WTC11 (cell line): ENCODE measurements at regions not wholly inside any gene's neighbourhood (a gene's known extent, or its start where the extent isn't known, plus 50 kb on each side); places are given as distances from the start of the nearest gene placed in this dataset.

ENCODE experiments used
- ATF3 ChIP-seq: sonication (generic); formaldehyde crosslinking; conservative IDR thresholded peaks from 2 replicates; pipeline ENCODE4 v1.8.1; 2022; ENCODE audit warnings: mild to moderate bottlenecking, missing genetic modification reagents
- ELF4 ChIP-seq: sonication (generic); formaldehyde crosslinking; IDR thresholded peaks from 2 replicates; pipeline ENCODE4 v1.8.1; 2022; ENCODE audit warnings: low read depth, mild to moderate bottlenecking, moderate library complexity, missing genetic modification reagents
- ERG ChIP-seq: fragments of 250-450 bp; sonication (Bioruptor Pico); IDR thresholded peaks from 2 replicates; pipeline ENCODE4 v1.8.0; 2021; ENCODE audit warnings: mild to moderate bottlenecking
- IRF2 ChIP-seq: sonication (generic); formaldehyde crosslinking; IDR thresholded peaks from 2 replicates; pipeline ENCODE4 v1.8.0; 2022; ENCODE audit warnings: low read depth, missing genetic modification reagents, borderline replicate concordance
- KAT7 ChIP-seq: sonication (generic); formaldehyde crosslinking; IDR thresholded peaks from 2 replicates; pipeline ENCODE4 v1.8.1; 2023; ENCODE audit warnings: missing genetic modification reagents, mild to moderate bottlenecking, borderline replicate concordance
- NFATC4 ChIP-seq: fragments of 250-450 bp; sonication (Bioruptor Pico); IDR thresholded peaks from 2 replicates; pipeline ENCODE4 v1.9.0; 2021; ENCODE audit warnings: mild to moderate bottlenecking
- NR1H2 ChIP-seq: sonication (generic); formaldehyde crosslinking; IDR thresholded peaks from 2 replicates; pipeline ENCODE4 v1.9.0; 2021; ENCODE audit warnings: mild to moderate bottlenecking, moderate library complexity, missing genetic modification reagents
- USF1 ChIP-seq: sonication (generic); formaldehyde crosslinking; IDR thresholded peaks from 2 replicates; pipeline ENCODE4 v1.8.0; 2022; ENCODE audit warnings: mild to moderate bottlenecking, missing genetic modification reagents
- ZNF232 ChIP-seq: sonication (generic); formaldehyde crosslinking; IDR thresholded peaks from 2 replicates; pipeline ENCODE4 v1.8.0; 2022; ENCODE audit warnings: mild to moderate bottlenecking, missing genetic modification reagents
- ZNF416 ChIP-seq: fragments of 250-450 bp; sonication (Bioruptor Pico); IDR thresholded peaks from 2 replicates; pipeline ENCODE4 v1.9.0; 2021; ENCODE audit warnings: mild to moderate bottlenecking, inconsistent platforms
- TF ChIP-seq, protein P1 (sequence below): sonication (generic); formaldehyde crosslinking; IDR thresholded peaks from 2 replicates; pipeline ENCODE4 v1.8.0; 2022; ENCODE audit warnings: mild to moderate bottlenecking, missing genetic modification reagents
- TF ChIP-seq, protein P2 (sequence below): fragments of 200-600 bp; IDR thresholded peaks from 2 replicates; pipeline ENCODE4 v1.8.0; 2022; ENCODE audit warnings: antibody characterized with exemption
- TF ChIP-seq, protein P3 (sequence below): sonication (generic); formaldehyde crosslinking; IDR thresholded peaks from 2 replicates; pipeline ENCODE4 v1.8.1; 2023; ENCODE audit warnings: mild to moderate bottlenecking, missing genetic modification reagents, moderate library complexity
- TF ChIP-seq, protein P4 (sequence below): sonication (generic); formaldehyde crosslinking; IDR thresholded peaks from 2 replicates; pipeline ENCODE4 v1.8.1; 2023; ENCODE audit warnings: mild to moderate bottlenecking, missing genetic modification reagents

GRCh38 chr5:123244458-123244857 lies 155.4 kb downstream of the PRDM6 start:
- TF ChIP-seq, protein P1, sequence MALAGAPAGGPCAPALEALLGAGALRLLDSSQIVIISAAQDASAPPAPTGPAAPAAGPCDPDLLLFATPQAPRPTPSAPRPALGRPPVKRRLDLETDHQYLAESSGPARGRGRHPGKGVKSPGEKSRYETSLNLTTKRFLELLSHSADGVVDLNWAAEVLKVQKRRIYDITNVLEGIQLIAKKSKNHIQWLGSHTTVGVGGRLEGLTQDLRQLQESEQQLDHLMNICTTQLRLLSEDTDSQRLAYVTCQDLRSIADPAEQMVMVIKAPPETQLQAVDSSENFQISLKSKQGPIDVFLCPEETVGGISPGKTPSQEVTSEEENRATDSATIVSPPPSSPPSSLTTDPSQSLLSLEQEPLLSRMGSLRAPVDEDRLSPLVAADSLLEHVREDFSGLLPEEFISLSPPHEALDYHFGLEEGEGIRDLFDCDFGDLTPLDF (CRISPR knock-in tag), result no peak
- TF ChIP-seq KAT7 (no peak), IRF2 (CRISPR knock-in tag) (no peak), ZNF416 (CRISPR knock-in tag) (no peak), NR1H2 (CRISPR knock-in tag) (no peak), USF1 (CRISPR knock-in tag) (no peak), NFATC4 (CRISPR knock-in tag) (no peak), ZNF232 (CRISPR knock-in tag) (no peak), ELF4 (no peak), ATF3 (CRISPR knock-in tag) (no peak), ERG (CRISPR knock-in tag) (no peak)
- TF ChIP-seq, protein P2, sequence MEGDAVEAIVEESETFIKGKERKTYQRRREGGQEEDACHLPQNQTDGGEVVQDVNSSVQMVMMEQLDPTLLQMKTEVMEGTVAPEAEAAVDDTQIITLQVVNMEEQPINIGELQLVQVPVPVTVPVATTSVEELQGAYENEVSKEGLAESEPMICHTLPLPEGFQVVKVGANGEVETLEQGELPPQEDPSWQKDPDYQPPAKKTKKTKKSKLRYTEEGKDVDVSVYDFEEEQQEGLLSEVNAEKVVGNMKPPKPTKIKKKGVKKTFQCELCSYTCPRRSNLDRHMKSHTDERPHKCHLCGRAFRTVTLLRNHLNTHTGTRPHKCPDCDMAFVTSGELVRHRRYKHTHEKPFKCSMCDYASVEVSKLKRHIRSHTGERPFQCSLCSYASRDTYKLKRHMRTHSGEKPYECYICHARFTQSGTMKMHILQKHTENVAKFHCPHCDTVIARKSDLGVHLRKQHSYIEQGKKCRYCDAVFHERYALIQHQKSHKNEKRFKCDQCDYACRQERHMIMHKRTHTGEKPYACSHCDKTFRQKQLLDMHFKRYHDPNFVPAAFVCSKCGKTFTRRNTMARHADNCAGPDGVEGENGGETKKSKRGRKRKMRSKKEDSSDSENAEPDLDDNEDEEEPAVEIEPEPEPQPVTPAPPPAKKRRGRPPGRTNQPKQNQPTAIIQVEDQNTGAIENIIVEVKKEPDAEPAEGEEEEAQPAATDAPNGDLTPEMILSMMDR, result no peak
- TF ChIP-seq, protein P3, sequence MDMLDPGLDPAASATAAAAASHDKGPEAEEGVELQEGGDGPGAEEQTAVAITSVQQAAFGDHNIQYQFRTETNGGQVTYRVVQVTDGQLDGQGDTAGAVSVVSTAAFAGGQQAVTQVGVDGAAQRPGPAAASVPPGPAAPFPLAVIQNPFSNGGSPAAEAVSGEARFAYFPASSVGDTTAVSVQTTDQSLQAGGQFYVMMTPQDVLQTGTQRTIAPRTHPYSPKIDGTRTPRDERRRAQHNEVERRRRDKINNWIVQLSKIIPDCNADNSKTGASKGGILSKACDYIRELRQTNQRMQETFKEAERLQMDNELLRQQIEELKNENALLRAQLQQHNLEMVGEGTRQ (CRISPR knock-in tag), result no peak
- TF ChIP-seq, protein P4, sequence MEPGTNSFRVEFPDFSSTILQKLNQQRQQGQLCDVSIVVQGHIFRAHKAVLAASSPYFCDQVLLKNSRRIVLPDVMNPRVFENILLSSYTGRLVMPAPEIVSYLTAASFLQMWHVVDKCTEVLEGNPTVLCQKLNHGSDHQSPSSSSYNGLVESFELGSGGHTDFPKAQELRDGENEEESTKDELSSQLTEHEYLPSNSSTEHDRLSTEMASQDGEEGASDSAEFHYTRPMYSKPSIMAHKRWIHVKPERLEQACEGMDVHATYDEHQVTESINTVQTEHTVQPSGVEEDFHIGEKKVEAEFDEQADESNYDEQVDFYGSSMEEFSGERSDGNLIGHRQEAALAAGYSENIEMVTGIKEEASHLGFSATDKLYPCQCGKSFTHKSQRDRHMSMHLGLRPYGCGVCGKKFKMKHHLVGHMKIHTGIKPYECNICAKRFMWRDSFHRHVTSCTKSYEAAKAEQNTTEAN (CRISPR knock-in tag), result no peak
